Fibroblast of villous mesenchyme (primary cell): ENCODE measurements at regions not wholly inside any gene's neighbourhood (a gene's known extent, or its start where the extent isn't known, plus 50 kb on each side); places are given as distances from the start of the nearest gene placed in this dataset.

Experiments used
- DNase-seq: peaks from one replicate; pipeline ENCODE4 v3.0.0-alpha.2; 2010; ENCODE audit warnings: low read depth
- H3K4me3 ChIP-seq: 2 replicates; pipeline ENCODE4 v1.5.1; 2011; ENCODE audit warnings: low read depth, mild to moderate bottlenecking, low read length
- TF ChIP-seq, protein P1 (sequence below): IDR thresholded peaks from 2 replicates; pipeline ENCODE4 v1.5.1; 2012; ENCODE audit warnings: low read depth, mild to moderate bottlenecking, low read length; ENCODE audit not compliant: insufficient read depth

DNA sequence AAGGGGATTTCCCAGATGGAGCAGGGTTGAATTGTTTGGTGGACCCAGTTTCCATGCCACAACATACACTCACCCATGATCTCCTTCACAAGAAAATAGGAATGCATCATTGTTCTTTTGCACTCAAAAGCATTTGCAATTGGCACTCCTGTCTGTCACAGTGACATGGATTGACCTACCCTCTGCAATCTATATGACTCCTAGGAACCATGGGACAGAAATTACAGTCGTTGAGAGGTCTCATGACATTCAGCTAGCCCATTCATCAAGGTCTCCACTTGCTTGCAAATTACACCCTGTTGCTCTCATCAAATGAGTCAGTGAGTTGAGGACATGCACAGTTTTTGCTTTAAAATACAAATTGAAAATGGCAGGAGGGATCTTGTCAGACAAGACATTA, 448.5 kb downstream of the LPIN1 start:
- TF ChIP-seq, protein P1, sequence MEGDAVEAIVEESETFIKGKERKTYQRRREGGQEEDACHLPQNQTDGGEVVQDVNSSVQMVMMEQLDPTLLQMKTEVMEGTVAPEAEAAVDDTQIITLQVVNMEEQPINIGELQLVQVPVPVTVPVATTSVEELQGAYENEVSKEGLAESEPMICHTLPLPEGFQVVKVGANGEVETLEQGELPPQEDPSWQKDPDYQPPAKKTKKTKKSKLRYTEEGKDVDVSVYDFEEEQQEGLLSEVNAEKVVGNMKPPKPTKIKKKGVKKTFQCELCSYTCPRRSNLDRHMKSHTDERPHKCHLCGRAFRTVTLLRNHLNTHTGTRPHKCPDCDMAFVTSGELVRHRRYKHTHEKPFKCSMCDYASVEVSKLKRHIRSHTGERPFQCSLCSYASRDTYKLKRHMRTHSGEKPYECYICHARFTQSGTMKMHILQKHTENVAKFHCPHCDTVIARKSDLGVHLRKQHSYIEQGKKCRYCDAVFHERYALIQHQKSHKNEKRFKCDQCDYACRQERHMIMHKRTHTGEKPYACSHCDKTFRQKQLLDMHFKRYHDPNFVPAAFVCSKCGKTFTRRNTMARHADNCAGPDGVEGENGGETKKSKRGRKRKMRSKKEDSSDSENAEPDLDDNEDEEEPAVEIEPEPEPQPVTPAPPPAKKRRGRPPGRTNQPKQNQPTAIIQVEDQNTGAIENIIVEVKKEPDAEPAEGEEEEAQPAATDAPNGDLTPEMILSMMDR: no peak
- no peak for DNase-seq
- no peak overlapping the region for H3K4me3 ChIP-seq

DNA sequence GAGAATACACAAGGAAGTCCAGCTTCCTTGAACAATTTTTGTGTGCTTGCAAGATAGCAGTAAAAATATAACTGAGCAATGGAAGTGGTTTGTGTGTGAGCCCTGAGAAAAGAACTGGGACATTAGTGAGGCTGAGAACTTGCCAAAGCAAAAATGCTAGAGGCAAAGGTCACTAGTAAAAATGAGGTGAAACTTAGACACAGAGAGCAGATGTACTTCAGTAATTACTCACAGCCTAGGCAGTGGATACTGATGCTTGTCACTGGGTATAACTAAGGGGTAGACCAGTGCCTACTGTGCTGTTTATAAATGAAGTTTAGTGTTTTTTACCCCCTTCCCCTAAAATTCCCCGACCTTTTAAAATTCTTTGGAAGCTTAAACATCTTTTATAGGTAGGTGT, 450.1 kb downstream of the LPIN1 start:
- TF ChIP-seq, protein P1: no peak
- no peak overlapping the region for H3K4me3 ChIP-seq
- peak; percentile 70 for DNase-seq

DNA sequence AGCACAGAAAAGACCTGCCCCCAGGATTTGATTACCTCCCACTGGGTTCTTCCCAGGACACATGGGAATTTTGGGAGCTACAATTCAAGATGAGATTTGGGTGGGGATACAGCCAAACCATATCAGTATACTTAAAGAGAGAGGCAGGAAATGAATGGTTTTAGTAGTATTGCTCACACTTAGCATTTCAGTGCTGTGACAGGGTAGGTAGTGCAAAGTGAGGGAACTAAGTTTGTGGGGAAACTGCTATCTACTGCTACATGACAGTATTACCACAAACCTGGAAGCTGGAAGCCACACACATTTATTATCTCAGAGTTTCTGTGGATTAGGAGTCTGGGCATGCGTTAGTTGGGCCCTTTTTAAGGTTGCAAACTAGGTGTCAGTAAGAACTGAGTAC, 450.7 kb downstream of the LPIN1 start:
- TF ChIP-seq, protein P1: no peak
- DNase-seq: no peak

DNA sequence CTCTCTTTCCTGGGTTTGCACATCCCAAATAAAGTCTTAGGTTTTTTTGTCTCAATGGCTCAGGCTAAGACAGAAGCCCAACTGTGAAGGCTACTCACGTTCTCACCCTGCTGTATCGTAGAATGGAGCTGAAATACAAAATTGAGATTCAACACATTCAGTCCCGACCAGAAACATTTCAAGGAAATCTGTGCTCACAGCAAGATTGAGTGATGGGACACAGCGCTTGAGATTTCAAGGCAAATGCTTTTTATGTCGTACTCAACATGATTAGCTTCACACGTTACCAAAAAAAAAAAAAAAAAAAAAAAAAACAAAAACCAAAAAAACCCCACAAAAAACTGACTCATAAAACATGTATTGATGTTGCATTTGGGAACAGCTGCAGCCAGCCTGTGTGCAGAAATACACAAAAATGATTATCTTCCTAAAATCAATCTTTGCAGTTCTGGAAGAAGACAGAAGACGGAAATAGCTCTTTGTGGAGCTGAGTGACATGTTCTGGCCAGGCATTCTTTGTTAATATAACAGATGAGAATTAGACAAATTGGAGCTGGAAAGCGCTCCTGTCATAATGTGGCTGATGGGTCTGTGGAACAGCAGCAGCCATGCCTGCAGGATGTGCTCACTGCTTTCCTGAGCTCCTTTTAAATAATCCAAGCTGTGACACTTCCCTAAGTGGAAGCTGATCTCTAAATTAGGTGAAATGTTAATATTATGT, 453.2 kb downstream of the LPIN1 start:
- H3K4me3 ChIP-seq: no peak overlapping the region
- DNase-seq: no peak
- TF ChIP-seq, protein P1: no peak

More for the DNA sequence above, 450.7 kb downstream of the LPIN1 start:
- no peak overlapping the region for H3K4me3 ChIP-seq

DNA sequence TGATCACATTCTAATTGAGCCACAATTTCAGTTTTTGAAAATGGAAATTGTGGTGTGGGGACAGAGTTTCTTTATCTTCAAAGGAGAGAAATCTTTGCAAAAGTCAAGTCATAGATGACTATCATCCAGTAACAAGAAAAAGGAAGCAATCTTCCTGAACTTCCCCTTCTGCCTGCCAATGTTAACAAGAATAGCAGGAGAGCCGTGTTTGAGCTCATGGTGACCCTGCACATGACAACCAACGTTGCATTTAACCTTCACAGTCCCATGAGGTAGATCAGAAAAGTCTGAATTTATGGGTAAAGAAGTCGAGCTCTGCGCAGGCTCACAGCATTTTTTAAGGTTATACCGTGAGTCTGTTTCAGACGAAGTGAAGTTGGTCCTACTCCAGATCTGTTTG, 454.9 kb downstream of the LPIN1 start:
- no peak overlapping the region for H3K4me3 ChIP-seq
- DNase-seq: no peak
- TF ChIP-seq, protein P1: no peak

DNA sequence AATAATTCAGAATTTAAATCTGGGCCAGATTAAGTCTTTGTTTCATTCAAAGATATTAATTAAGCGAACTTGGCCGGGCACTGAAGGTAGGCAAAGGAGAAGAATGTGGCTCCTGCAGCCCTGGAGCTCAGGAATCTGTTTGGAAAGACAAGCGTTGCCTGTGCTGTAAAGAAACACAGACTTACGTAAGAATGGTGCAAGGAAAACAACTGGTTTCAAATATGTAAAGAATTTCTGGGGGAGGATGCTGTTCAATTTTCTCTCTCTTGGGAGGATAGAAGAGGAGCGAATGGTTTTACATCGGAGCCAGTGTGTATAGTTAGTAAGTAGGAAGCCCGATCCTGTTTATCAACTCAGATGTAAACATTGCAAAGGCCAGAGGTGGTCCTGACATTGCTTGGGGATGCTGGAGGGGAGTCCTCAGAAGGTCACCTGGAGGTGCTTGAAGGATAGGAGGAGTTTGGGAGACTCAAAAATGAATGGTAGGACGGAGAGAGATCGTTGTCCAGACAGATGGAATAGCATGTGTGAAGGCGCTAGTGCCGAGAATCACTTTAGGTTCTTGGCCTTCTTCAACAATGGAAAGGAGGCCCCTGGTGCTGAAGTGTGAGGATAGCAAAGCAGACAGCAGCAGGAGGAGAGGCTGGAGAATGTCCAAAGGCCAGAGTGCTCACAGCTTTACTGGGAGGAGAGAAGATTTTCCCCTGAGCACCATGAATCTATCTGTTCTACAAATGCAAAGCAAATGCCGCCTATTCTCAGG, 456.1 kb downstream of the LPIN1 start:
- TF ChIP-seq, protein P1: peak; percentile 27
- DNase-seq: peak; percentile 74
- H3K4me3 ChIP-seq: no peak overlapping the region
